ENCODE measurements at regions not wholly inside any gene's neighbourhood (a gene's known extent, or its start where the extent isn't known, plus 50 kb on each side); places are given as distances from the start of the nearest gene placed in this dataset.
"Not testable (repeated sequence)": the region's sequence is repeated elsewhere in the genome, so short reads cannot be mapped to it uniquely, and the experiment has no call there.

- TF ChIP-seq CTCF, ZNF549, PATZ1 (tag by site-specific recombination; IDR thresholded peaks at IDR 0.05): not testable (repeated sequence)
Measured at GRCh38 chr6:71232890-71233289, 55.7 kb upstream of the OGFRL1 start.

All from HEK293 (cell line).